Adrenal gland (tissue), 9 donors: ENCODE measurements at regions not wholly inside any gene's neighbourhood (a gene's known extent, or its start where the extent isn't known, plus 50 kb on each side); places are given as distances from the start of the nearest gene placed in this dataset.

Source experiments
- DNase-seq, 7 donors: peaks; one replicate each; pipeline ENCODE4 v3.0.0-alpha.2; 2019 to 2020
- H3K27ac ChIP-seq, 5 donors: fragments of 200-600 bp; sonication (generic) in 4 of 5; 1 replicate in 3 of 5; 2 replicates in 2 of 5; pipeline versions ENCODE4 v1.5.1 to v1.8.0; 2016 to 2020; ENCODE audit warnings: mild to moderate bottlenecking in 1 of 5
- H3K27me3 ChIP-seq: fragments of 200-600 bp; 2 replicates; pipeline ENCODE4 v1.8.0; 2021
- H3K36me3 ChIP-seq, 2 donors: fragments of 200-600 bp; replicated peaks in 1 of 2; 1 replicate in 1 of 2; 2 replicates in 1 of 2; pipeline versions ENCODE4 v1.5.1 to v1.8.0; 2018 to 2022
- H3K4me1 ChIP-seq, 2 donors: fragments of 200-600 bp; replicated peaks in 1 of 2; 1 replicate in 1 of 2; 2 replicates in 1 of 2; pipeline versions ENCODE4 v1.5.1 to v1.8.0; 2018 to 2021
- H3K4me3 ChIP-seq, 4 donors: fragments of 200-600 bp; sonication (generic) in 3 of 4; one replicate each; pipeline ENCODE4 v1.5.1; 2016 to 2018
- H3K9me3 ChIP-seq, 3 donors: fragments of 200-600 bp; sonication (generic) in 1 of 3; replicated peaks in 1 of 3; 1 replicate in 2 of 3; 2 replicates in 1 of 3; pipeline versions ENCODE4 v1.5.1 to v1.8.0; 2016 to 2021
- POLR2A ChIP-seq, 2 donors: fragments of 450-650 bp; IDR thresholded peaks; one replicate each; pipeline ENCODE4 v1.6.1; 2017; ENCODE audit warnings: antibody characterized with exemption in 2 of 2, mild to moderate bottlenecking in 2 of 2, moderate library complexity in 1 of 2
- WGBS, 4 donors: extraction: QIAGEN DNeasy Blood & Tissue Kit in 2 of 4; methylation state at CpG; one replicate each; pipeline versions ENCODE4 v1.1.5 to v1.1.7; 2013 to 2017; 5-methylcytosine and 5-hydroxymethylcytosine counted together
- intact Hi-C, 2 donors: fragments of 100-400 bp; cut with DNase I; formaldehyde crosslinking; loops; one replicate each; pipeline versions ENCODE4 v1.14.1 to v1.15.0; 2022 to 2023
- TF ChIP-seq, protein P1 (sequence below), 6 experiments: fragments of 450-650 bp in 4 of 6; fragments of 200-600 bp in 2 of 6; sonication (generic) in 1 of 6; IDR thresholded peaks; 1 replicate in 5 of 6; 2 replicates in 1 of 6; pipeline versions ENCODE4 v1.5.1 to v1.8.0; 2016 to 2021; ENCODE audit warnings: antibody characterized with exemption in 6 of 6, mild to moderate bottlenecking in 2 of 6, moderate library complexity in 1 of 6
- donor health status: healthy with polysubstance abuse.
- donor health status: Bipolar disorder and iron deficiency.
- donor health status: DM: yes; HTN: yes; CAD: no.
- donor health status: DM: no; HTN: no; CAD: no.
- donor health status: DM: no; HTN: no; CAD: no.

DNA sequence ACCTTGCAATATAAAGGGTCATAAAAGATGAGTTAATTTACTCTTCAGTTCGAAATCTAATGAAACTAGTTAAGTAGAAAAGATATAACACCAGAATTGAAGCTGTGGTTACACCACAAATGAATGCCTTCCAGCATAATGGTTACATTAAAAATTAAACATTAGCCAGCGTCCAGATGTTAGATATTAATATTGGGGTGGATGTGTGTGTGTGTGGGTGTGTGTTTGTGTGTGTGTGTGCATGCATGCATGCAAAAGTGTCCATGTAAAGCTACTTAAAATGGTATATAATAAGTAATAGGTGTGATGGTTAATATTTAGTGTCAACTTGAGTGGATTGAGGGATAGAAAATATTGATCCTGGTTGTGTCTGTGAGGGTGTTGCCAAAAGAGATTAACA is 170.4 kb upstream of the FN1 start:
- DNase-seq: no peak
- Histone ChIP-seq H3K4me3 (no peak overlapping the region), H3K27me3 (no peaks in the 10 kb centered on the region), H3K36me3 (no peaks in the 10 kb centered on the region), H3K9me3 (no peaks in the 10 kb centered on the region), H3K27ac (no peak overlapping the region), H3K4me1 (no peaks in the 10 kb centered on the region)
- WGBS, 4 donors: 83 to 86% (median 84%) methylated on average over 2 of the region's 2 CpGs
- intact Hi-C loops: no loop called here
- TF ChIP-seq POLR2A (IDR thresholded peaks at IDR 0.05): no peak
- TF ChIP-seq, protein P1, sequence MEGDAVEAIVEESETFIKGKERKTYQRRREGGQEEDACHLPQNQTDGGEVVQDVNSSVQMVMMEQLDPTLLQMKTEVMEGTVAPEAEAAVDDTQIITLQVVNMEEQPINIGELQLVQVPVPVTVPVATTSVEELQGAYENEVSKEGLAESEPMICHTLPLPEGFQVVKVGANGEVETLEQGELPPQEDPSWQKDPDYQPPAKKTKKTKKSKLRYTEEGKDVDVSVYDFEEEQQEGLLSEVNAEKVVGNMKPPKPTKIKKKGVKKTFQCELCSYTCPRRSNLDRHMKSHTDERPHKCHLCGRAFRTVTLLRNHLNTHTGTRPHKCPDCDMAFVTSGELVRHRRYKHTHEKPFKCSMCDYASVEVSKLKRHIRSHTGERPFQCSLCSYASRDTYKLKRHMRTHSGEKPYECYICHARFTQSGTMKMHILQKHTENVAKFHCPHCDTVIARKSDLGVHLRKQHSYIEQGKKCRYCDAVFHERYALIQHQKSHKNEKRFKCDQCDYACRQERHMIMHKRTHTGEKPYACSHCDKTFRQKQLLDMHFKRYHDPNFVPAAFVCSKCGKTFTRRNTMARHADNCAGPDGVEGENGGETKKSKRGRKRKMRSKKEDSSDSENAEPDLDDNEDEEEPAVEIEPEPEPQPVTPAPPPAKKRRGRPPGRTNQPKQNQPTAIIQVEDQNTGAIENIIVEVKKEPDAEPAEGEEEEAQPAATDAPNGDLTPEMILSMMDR (IDR thresholded peaks at IDR 0.05): no peak

- no peak overlapping the region for H3K4me3 ChIP-seq
- intact Hi-C loops: no loop called here
- H3K36me3 ChIP-seq: no peaks in the 10 kb centered on the region
- H3K4me1 ChIP-seq: no peaks in the 10 kb centered on the region
- DNase-seq: no peak
- H3K27me3 ChIP-seq: no peaks in the 10 kb centered on the region
- H3K9me3 ChIP-seq: no peaks in the 10 kb centered on the region
- no peak for TF ChIP-seq POLR2A (IDR thresholded peaks at IDR 0.05)
- TF ChIP-seq, protein P1 (IDR thresholded peaks at IDR 0.05): no peak
- H3K27ac ChIP-seq: no peak overlapping the region
These were observed 169.3 kb upstream of the FN1 start for GRCh38 chr2:215605214-215605613.

- Histone ChIP-seq H3K27me3 (no peaks in the 10 kb centered on the region), H3K4me1 (no peaks in the 10 kb centered on the region), H3K4me3 (no peak overlapping the region), H3K36me3 (no peaks in the 10 kb centered on the region), H3K27ac (no peak overlapping the region), H3K9me3 (no peaks in the 10 kb centered on the region)
- TF ChIP-seq POLR2A (IDR thresholded peaks at IDR 0.05): no peak
- TF ChIP-seq, protein P1 (IDR thresholded peaks at IDR 0.05): no peak
- no peak for DNase-seq
- WGBS, 4 donors: 62 to 93% (median 88%) methylated on average over 2 of the region's 2 CpGs
- intact Hi-C loops: no loop called here
These were observed 168.7 kb upstream of the FN1 start for GRCh38 chr2:215604606-215605005.

- intact Hi-C loops: no loop called here
- TF ChIP-seq, protein P1 (IDR thresholded peaks at IDR 0.05): no peak
- TF ChIP-seq POLR2A (IDR thresholded peaks at IDR 0.05): no peak
- Histone ChIP-seq H3K4me1 (no peaks in the 10 kb centered on the region), H3K27me3 (no peaks in the 10 kb centered on the region), H3K36me3 (no peaks in the 10 kb centered on the region), H3K9me3 (no peaks in the 10 kb centered on the region), H3K4me3 (no peak overlapping the region), H3K27ac (no peak overlapping the region)
- DNase-seq: no peak
- whole genome bisulfite sequencing, 4 donors: 89 to 93% (median 91%) methylated on average over 7 of the region's 7 CpGs
These were observed 167.6 kb upstream of the FN1 start for GRCh38 chr2:215603440-215603839.
